Keratinocyte (primary cell): ENCODE measurements at regions not wholly inside any gene's neighbourhood (a gene's known extent, or its start where the extent isn't known, plus 50 kb on each side); places are given as distances from the start of the nearest gene placed in this dataset.

ENCODE experiments used
- CTCF ChIP-seq, 3 experiments: IDR thresholded peaks in 1 of 3; conservative IDR thresholded peaks in 1 of 3; optimal IDR thresholded peaks in 1 of 3; 2 replicates in 2 of 3; 3 replicates in 1 of 3; pipeline versions ENCODE3 to v1.5.1; 2011; ENCODE audit warnings: low read length in 3 of 3, mild to moderate bottlenecking in 3 of 3, moderate library complexity in 2 of 3, control low read depth in 1 of 3, inconsistent platforms in 1 of 3; ENCODE audit not compliant: insufficient read depth in 2 of 3; ENCODE audit errors: extremely low read depth in 1 of 3
- EZH2 ChIP-seq: IDR thresholded peaks from one replicate; pipeline ENCODE4 v1.6.1; 2012; ENCODE audit warnings: inconsistent platforms, mild to moderate bottlenecking, low read length, moderate library complexity

GRCh38 chr2:102086150-102086872 lies 56.2 kb upstream of the IL1R1 start:
- TF ChIP-seq CTCF (optimal IDR thresholded peaks at IDR 0.05 in 1 of 3, IDR thresholded peaks at IDR 0.05 in 1 of 3, conservative IDR thresholded peaks at IDR 0.05 in 1 of 3; ENCODE audit: extremely low read depth in 1 of 3, insufficient read depth in 2 of 3, low read length in 3 of 3) (no peak), EZH2 (no peak)
